ENCODE measurements at regions not wholly inside any gene's neighbourhood (a gene's known extent, or its start where the extent isn't known, plus 50 kb on each side); places are given as distances from the start of the nearest gene placed in this dataset.

GRCh38 chr4:43357252-43357974, 464.9 kb downstream of the GRXCR1 start:
- Histone ChIP-seq H3K4me3 (ENCODE audit: low read depth in 1 of 2, low read length in 2 of 2) (no peak overlapping the region), H3K4me1 (ENCODE audit: control insufficient read depth in 1 of 2, insufficient read depth in 2 of 2, low read length in 2 of 2) (no peaks in the 10 kb centered on the region), H3K9ac (ENCODE audit: low read depth in 1 of 2, low read length in 2 of 2) (no peak overlapping the region), H3K9me3 (ENCODE audit: control insufficient read depth in 1 of 2, low read length in 2 of 2) (no peaks in the 10 kb centered on the region), H3K36me3 (ENCODE audit: control insufficient read depth in 1 of 2, insufficient read depth in 2 of 2, low read length in 2 of 2) (no peaks in the 10 kb centered on the region), H3K27me3 (ENCODE audit: control insufficient read depth in 1 of 2, insufficient read depth in 2 of 2, low read length in 2 of 2) (no peaks in the 10 kb centered on the region), H3K27ac (ENCODE audit: low read depth, low read length) (no peak overlapping the region)

DNA sequence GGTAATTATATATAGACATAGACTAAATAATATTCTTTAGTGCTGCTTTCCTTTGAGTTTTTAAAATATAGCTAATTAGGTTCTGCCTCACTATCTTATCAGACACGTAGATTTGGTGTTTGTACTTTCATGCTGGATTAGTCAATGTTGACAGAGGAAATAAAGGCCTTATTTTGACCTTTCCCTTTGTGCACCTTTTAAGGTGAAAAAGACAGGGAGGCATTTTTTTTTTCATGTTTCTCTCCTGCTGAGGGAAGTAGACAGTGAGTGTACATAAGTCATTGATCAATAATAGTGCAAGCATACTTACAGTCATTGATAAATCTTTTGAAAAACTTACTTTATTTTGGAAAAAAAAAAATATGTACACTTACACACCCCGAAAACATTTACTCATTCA, 467.8 kb downstream of the GRXCR1 start:
- no peak overlapping the region for H3K4me3 ChIP-seq (ENCODE audit: low read depth in 1 of 2, low read length in 2 of 2)
- no peaks in the 10 kb centered on the region for H3K27me3 ChIP-seq (ENCODE audit: control insufficient read depth in 1 of 2, insufficient read depth in 2 of 2, low read length in 2 of 2)
- no peaks in the 10 kb centered on the region for H3K36me3 ChIP-seq (ENCODE audit: control insufficient read depth in 1 of 2, insufficient read depth in 2 of 2, low read length in 2 of 2)
- H3K9ac ChIP-seq (ENCODE audit: low read depth in 1 of 2, low read length in 2 of 2), result no peak overlapping the region
- no peaks in the 10 kb centered on the region for H3K9me3 ChIP-seq (ENCODE audit: control insufficient read depth in 1 of 2, low read length in 2 of 2)
- no peak overlapping the region for H3K27ac ChIP-seq (ENCODE audit: low read depth, low read length)
- H3K4me1 ChIP-seq (ENCODE audit: control insufficient read depth in 1 of 2, insufficient read depth in 2 of 2, low read length in 2 of 2), result no peaks in the 10 kb centered on the region

- Histone ChIP-seq H3K9ac (ENCODE audit: low read depth in 1 of 2, low read length in 2 of 2) (no peak overlapping the region), H3K27ac (ENCODE audit: low read depth, low read length) (no peak overlapping the region), H3K27me3 (ENCODE audit: control insufficient read depth in 1 of 2, insufficient read depth in 2 of 2, low read length in 2 of 2) (no peaks in the 10 kb centered on the region), H3K4me1 (ENCODE audit: control insufficient read depth in 1 of 2, insufficient read depth in 2 of 2, low read length in 2 of 2) (no peaks in the 10 kb centered on the region), H3K4me3 (ENCODE audit: low read depth in 1 of 2, low read length in 2 of 2) (no peak overlapping the region), H3K36me3 (ENCODE audit: control insufficient read depth in 1 of 2, insufficient read depth in 2 of 2, low read length in 2 of 2) (no peaks in the 10 kb centered on the region), H3K9me3 (ENCODE audit: control insufficient read depth in 1 of 2, low read length in 2 of 2) (no peaks in the 10 kb centered on the region)
Observed at GRCh38 chr4:43362875-43363636, 470.5 kb downstream of the GRXCR1 start.

DNA sequence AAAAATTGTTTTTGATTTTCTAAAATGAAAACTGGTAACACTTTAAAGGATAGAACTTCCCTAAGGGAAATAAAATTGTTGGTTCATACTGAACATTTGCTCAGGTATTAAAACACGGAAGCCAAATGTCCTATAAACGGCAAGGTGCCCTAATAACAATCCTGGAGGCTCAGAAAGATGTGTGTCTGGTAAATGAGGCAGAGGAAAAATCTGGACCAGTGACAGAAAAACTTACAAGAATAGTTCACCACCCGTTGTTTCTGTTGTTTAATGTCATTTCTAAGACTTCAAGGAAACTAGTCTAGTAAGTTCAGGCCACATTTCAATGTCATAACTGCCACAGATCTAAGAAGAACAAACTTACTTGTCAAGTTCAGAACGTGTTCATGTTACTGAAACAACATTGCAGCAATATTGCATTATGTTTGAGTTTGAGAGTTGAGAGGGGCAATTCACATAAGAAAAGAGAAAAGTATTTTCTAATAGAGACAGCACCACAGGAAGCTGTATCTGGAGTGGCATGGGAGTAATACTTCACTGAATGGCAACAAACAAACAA, 476.6 kb downstream of the GRXCR1 start:
- no peaks in the 10 kb centered on the region for H3K4me1 ChIP-seq (ENCODE audit: control insufficient read depth in 1 of 2, insufficient read depth in 2 of 2, low read length in 2 of 2)
- no peak overlapping the region for H3K27ac ChIP-seq (ENCODE audit: low read depth, low read length)
- no peak overlapping the region for H3K4me3 ChIP-seq (ENCODE audit: low read depth in 1 of 2, low read length in 2 of 2)
- no peak overlapping the region for H3K9ac ChIP-seq (ENCODE audit: low read depth in 1 of 2, low read length in 2 of 2)
- no peaks in the 10 kb centered on the region for H3K36me3 ChIP-seq (ENCODE audit: control insufficient read depth in 1 of 2, insufficient read depth in 2 of 2, low read length in 2 of 2)
- no peaks in the 10 kb centered on the region for H3K27me3 ChIP-seq (ENCODE audit: control insufficient read depth in 1 of 2, insufficient read depth in 2 of 2, low read length in 2 of 2)
- H3K9me3 ChIP-seq (ENCODE audit: control insufficient read depth in 1 of 2, low read length in 2 of 2), result peaks cover 0 to 4% of the 10 kb centered on the region in 2 donors

GRCh38 chr4:43373201-43373600, 480.7 kb downstream of the GRXCR1 start:
- no peak overlapping the region for H3K4me3 ChIP-seq (ENCODE audit: low read depth in 1 of 2, low read length in 2 of 2)

GRCh38 chr4:43374216-43374751, 481.8 kb downstream of the GRXCR1 start:
- H3K4me1 ChIP-seq (ENCODE audit: control insufficient read depth in 1 of 2, insufficient read depth in 2 of 2, low read length in 2 of 2), result no peaks in the 10 kb centered on the region
- no peak overlapping the region for H3K9ac ChIP-seq (ENCODE audit: low read depth in 1 of 2, low read length in 2 of 2)
- H3K27me3 ChIP-seq (ENCODE audit: control insufficient read depth in 1 of 2, insufficient read depth in 2 of 2, low read length in 2 of 2), result no peaks in the 10 kb centered on the region
- no peaks in the 10 kb centered on the region for H3K36me3 ChIP-seq (ENCODE audit: control insufficient read depth in 1 of 2, insufficient read depth in 2 of 2, low read length in 2 of 2)
- no peak overlapping the region for H3K27ac ChIP-seq (ENCODE audit: low read depth, low read length)
- H3K9me3 ChIP-seq (ENCODE audit: control insufficient read depth in 1 of 2, low read length in 2 of 2), result peaks cover 0 to 5% of the 10 kb centered on the region in 2 donors
- H3K4me3 ChIP-seq (ENCODE audit: low read depth in 1 of 2, low read length in 2 of 2), result no peak overlapping the region

More at GRCh38 chr4:43373201-43373600, 480.7 kb downstream of the GRXCR1 start:
- peaks cover 0 to 6% of the 10 kb centered on the region in 2 donors for H3K9me3 ChIP-seq (ENCODE audit: control insufficient read depth in 1 of 2, low read length in 2 of 2)
- no peak overlapping the region for H3K27ac ChIP-seq (ENCODE audit: low read depth, low read length)
- no peak overlapping the region for H3K9ac ChIP-seq (ENCODE audit: low read depth in 1 of 2, low read length in 2 of 2)
- H3K27me3 ChIP-seq (ENCODE audit: control insufficient read depth in 1 of 2, insufficient read depth in 2 of 2, low read length in 2 of 2), result no peaks in the 10 kb centered on the region
- H3K4me1 ChIP-seq (ENCODE audit: control insufficient read depth in 1 of 2, insufficient read depth in 2 of 2, low read length in 2 of 2), result no peaks in the 10 kb centered on the region
- no peaks in the 10 kb centered on the region for H3K36me3 ChIP-seq (ENCODE audit: control insufficient read depth in 1 of 2, insufficient read depth in 2 of 2, low read length in 2 of 2)

DNA sequence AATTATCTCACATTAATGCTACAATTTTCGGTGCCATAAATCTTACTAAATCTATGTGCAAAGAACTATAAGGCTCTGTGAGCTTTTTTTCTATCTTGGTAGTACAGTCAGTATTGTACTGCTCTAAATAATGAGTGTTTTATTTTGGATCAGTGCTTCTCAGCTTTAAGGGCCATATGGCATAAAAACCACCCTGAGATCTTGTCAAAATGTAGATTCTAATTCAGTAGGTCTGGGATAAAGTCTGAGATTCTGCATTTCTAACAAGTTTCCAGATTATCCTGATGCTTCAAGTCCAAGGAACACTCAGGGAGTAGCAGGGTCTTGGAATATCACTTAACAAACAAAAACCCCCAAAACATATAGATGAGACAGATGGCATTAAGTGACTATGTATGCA, 486.5 kb downstream of the GRXCR1 start:
- Histone ChIP-seq H3K4me1 (ENCODE audit: control insufficient read depth in 1 of 2, insufficient read depth in 2 of 2, low read length in 2 of 2) (no peaks in the 10 kb centered on the region), H3K9me3 (ENCODE audit: control insufficient read depth in 1 of 2, low read length in 2 of 2) (peaks cover 0 to 8% of the 10 kb centered on the region in 2 donors), H3K27me3 (ENCODE audit: control insufficient read depth in 1 of 2, insufficient read depth in 2 of 2, low read length in 2 of 2) (no peaks in the 10 kb centered on the region), H3K36me3 (ENCODE audit: control insufficient read depth in 1 of 2, insufficient read depth in 2 of 2, low read length in 2 of 2) (no peaks in the 10 kb centered on the region), H3K27ac (ENCODE audit: low read depth, low read length) (no peak overlapping the region), H3K4me3 (ENCODE audit: low read depth in 1 of 2, low read length in 2 of 2) (no peak overlapping the region), H3K9ac (ENCODE audit: low read depth in 1 of 2, low read length in 2 of 2) (no peak overlapping the region)

- H3K27ac ChIP-seq (ENCODE audit: low read depth, low read length), result no peak overlapping the region
- H3K4me1 ChIP-seq (ENCODE audit: control insufficient read depth in 1 of 2, insufficient read depth in 2 of 2, low read length in 2 of 2), result no peaks in the 10 kb centered on the region
- no peak overlapping the region for H3K4me3 ChIP-seq (ENCODE audit: low read depth in 1 of 2, low read length in 2 of 2)
- no peaks in the 10 kb centered on the region for H3K27me3 ChIP-seq (ENCODE audit: control insufficient read depth in 1 of 2, insufficient read depth in 2 of 2, low read length in 2 of 2)
- no peak overlapping the region for H3K9ac ChIP-seq (ENCODE audit: low read depth in 1 of 2, low read length in 2 of 2)
- peaks cover 0 to 5% of the 10 kb centered on the region in 2 donors for H3K9me3 ChIP-seq (ENCODE audit: control insufficient read depth in 1 of 2, low read length in 2 of 2)
- H3K36me3 ChIP-seq (ENCODE audit: control insufficient read depth in 1 of 2, insufficient read depth in 2 of 2, low read length in 2 of 2), result no peaks in the 10 kb centered on the region
Observed at GRCh38 chr4:43380093-43380492, 487.6 kb downstream of the GRXCR1 start.

GRCh38 chr4:43391069-43391468, 498.6 kb downstream of the GRXCR1 start:
- Histone ChIP-seq H3K4me1 (ENCODE audit: control insufficient read depth in 1 of 2, insufficient read depth in 2 of 2, low read length in 2 of 2) (no peaks in the 10 kb centered on the region), H3K9me3 (ENCODE audit: control insufficient read depth in 1 of 2, low read length in 2 of 2) (no peaks in the 10 kb centered on the region), H3K9ac (ENCODE audit: low read depth in 1 of 2, low read length in 2 of 2) (no peak overlapping the region), H3K36me3 (ENCODE audit: control insufficient read depth in 1 of 2, insufficient read depth in 2 of 2, low read length in 2 of 2) (no peaks in the 10 kb centered on the region), H3K4me3 (ENCODE audit: low read depth in 1 of 2, low read length in 2 of 2) (no peak overlapping the region), H3K27ac (ENCODE audit: low read depth, low read length) (no peak overlapping the region), H3K27me3 (ENCODE audit: control insufficient read depth in 1 of 2, insufficient read depth in 2 of 2, low read length in 2 of 2) (no peaks in the 10 kb centered on the region)

GRCh38 chr4:43394976-43395375, 502.5 kb downstream of the GRXCR1 start:
- no peaks in the 10 kb centered on the region for H3K4me1 ChIP-seq (ENCODE audit: control insufficient read depth in 1 of 2, insufficient read depth in 2 of 2, low read length in 2 of 2)
- no peak overlapping the region for H3K4me3 ChIP-seq (ENCODE audit: low read depth in 1 of 2, low read length in 2 of 2)
- H3K36me3 ChIP-seq (ENCODE audit: control insufficient read depth in 1 of 2, insufficient read depth in 2 of 2, low read length in 2 of 2), result no peaks in the 10 kb centered on the region
- H3K9ac ChIP-seq (ENCODE audit: low read depth in 1 of 2, low read length in 2 of 2), result no peak overlapping the region
- H3K27me3 ChIP-seq (ENCODE audit: control insufficient read depth in 1 of 2, insufficient read depth in 2 of 2, low read length in 2 of 2), result no peaks in the 10 kb centered on the region
- H3K9me3 ChIP-seq (ENCODE audit: control insufficient read depth in 1 of 2, low read length in 2 of 2), result no peaks in the 10 kb centered on the region
- no peak overlapping the region for H3K27ac ChIP-seq (ENCODE audit: low read depth, low read length)

Measured in duodenal mucosa (tissue), 2 donors.